ENCODE measurements at regions not wholly inside any gene's neighbourhood (a gene's known extent, or its start where the extent isn't known, plus 50 kb on each side); places are given as distances from the start of the nearest gene placed in this dataset.

- intact Hi-C loops (cut with micrococcal nuclease), result no loop called here
Observed at GRCh38 chr9:107938801-107939386, 449.3 kb upstream of the KLF4 start.

- intact Hi-C loops (cut with micrococcal nuclease), result no loop called here
Observed at GRCh38 chr9:107935931-107936330, 446.4 kb upstream of the KLF4 start.

DNA sequence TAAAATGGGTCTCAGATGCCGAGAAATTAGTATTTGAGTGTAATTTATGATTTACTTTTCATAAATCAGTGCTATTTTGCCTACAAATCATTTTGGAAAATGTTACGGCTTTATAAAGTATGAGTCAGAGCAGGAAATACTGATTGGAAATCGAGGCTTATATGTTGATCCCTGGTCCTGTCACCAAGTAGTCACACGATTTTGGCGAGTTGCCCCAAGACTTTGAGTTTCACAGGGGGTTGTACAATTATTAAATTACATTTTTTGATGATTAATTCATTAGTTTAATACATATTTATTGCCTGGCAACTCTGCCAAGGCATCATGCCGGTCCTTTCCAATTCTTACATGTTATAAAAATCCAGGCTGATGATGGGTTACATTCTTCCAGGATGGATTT lies 443.9 kb upstream of the KLF4 start:
- intact Hi-C loops (cut with micrococcal nuclease), result no loop called here

DNA sequence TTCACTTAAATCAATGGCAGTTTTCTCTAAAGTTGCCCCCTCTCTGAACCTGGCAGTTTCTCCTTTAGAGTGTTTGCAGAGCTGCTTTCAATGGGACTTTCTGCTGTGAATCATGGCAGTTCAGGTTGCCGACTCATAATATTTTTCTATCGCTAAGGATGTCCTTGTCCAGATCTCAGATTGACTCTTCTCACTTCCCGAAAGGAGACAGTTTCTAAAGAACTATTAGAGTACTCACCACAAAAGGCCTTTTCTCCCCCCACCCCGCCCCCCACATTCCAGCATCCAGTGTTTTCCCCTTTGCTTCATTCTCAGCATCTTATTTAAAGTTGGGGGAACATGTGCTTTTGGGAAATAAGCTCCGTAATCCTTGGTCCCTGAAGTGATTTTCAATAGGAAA lies 443.5 kb upstream of the KLF4 start:
- intact Hi-C loops (cut with micrococcal nuclease), result no loop called here

- intact Hi-C loops (cut with micrococcal nuclease), result no loop called here
Observed at GRCh38 chr9:107932601-107933000, 443.0 kb upstream of the KLF4 start.

- intact Hi-C loops (cut with micrococcal nuclease), result no loop called here
Observed at GRCh38 chr9:107932046-107932445, 442.5 kb upstream of the KLF4 start.

GRCh38 chr9:107931071-107931715 lies 441.6 kb upstream of the KLF4 start:
- intact Hi-C loops (cut with micrococcal nuclease), result no loop called here

DNA sequence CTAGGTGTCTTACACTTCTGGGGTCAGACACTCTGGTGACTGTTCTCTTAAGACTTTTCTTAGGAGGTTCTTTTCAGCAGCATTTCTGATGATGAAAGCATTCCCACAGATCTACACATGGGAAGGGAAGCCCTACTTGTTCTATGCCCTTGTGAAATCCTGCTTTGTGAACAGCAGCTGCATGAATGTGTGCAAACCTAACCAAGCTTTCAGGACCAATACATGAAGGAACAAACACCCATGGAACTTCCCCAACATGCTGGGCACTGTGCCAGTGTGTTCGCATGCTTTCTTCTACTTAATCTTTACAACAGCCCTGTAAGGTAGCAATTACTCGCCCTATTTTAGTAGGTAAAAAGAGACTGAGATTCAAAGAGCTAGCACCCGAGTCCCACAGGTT lies 439.9 kb upstream of the KLF4 start:
- intact Hi-C loops (cut with micrococcal nuclease), result no loop called here

GRCh38 chr9:107928701-107929371 lies 439.3 kb upstream of the KLF4 start:
- intact Hi-C loops (cut with micrococcal nuclease), result no loop called here

GRCh38 chr9:107927276-107927675 lies 437.7 kb upstream of the KLF4 start:
- intact Hi-C loops (cut with micrococcal nuclease), result no loop called here

DNA sequence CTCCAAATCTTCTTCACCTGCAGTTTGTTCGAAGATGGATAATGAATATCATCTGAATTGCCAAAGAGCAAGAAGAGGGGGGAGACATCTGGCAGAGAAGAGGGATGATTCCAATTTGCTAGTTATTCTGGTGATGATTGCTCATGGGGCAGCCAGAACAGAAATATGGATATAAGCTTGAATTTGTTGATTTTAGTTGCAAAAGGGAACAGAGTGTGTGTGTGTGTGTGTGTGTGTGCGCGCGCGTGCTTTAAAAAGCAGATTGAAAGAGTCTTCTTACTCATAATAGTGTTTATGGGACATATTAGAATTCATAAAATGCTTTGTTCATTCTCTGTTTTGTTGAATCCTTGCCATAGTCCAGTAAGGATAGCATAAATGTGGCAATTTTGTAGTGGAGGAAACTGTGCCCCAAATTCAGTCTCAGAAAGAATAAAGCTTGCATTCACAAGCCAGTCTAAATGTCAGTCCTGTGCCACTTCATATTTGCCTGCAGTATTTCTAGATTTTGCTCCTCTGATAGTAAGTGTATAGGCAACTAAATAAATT lies 436.3 kb upstream of the KLF4 start:
- intact Hi-C loops (cut with micrococcal nuclease), result no loop called here

DNA sequence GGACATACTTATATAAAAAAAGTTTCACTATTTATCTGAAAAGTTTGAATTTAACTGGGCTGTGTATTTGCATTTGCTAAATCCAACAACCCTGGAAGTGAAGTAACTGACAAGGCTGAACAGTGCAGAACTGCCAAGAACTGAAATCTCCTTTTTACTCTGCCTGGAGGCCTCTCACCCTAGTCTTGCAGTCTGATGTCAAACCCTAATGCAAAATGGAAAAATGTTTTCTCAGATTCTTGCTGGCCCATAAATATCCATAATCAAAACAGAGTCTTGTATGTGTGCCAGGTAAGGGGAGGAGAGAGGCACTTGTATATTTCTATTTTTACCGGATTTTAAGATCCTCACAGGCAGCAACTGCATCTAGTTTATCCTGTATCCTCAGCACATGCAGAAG lies 432.7 kb upstream of the KLF4 start:
- intact Hi-C loops (cut with micrococcal nuclease), result no loop called here

GRCh38 chr9:107919263-107919662 lies 429.7 kb upstream of the KLF4 start:
- intact Hi-C loops (cut with micrococcal nuclease), result no loop called here

DNA sequence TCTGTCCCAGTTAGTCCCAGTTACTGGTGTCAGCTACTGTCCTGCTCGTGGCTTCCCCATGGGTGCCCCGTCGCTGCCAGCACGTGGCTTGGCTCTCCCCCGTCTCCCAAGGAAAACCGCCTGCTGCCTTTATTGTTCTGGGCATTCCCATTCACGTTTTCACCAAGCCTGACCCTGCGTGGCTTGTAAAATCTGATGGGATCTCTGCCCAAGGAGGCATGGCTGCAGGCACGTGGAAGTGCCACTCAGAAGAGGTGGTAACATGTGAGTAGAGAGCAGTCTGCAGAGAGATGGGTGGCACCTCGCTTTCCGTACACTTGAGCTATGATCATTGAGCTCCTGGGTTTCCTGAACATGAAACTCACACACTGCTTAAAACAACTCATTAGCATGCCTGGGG lies 429.2 kb upstream of the KLF4 start:
- intact Hi-C loops (cut with micrococcal nuclease), result no loop called here

- intact Hi-C loops (cut with micrococcal nuclease), result no loop called here
Observed at GRCh38 chr9:107914151-107914550, 424.6 kb upstream of the KLF4 start.

DNA sequence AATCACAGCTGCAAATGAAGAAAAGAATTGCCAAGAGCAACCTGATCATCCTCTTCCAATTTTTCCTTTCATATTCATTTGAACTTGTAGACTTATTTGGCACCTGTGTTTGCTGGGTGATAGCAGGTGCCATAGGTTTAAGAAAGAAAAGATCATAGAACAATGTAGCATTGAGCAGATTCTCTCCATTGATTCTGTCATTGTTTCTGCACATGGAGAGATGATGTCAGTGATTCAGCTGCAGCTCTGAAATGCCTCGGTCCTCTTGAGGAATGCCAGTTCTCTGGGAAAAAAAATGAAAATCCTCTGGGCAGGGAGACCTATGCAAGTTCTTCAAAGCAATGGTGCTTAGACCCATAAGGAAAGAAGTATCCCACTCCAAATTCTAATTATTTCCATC lies 418.1 kb upstream of the KLF4 start:
- intact Hi-C loops (cut with micrococcal nuclease), result no loop called here

GRCh38 chr9:107907255-107907654 lies 417.7 kb upstream of the KLF4 start:
- intact Hi-C loops (cut with micrococcal nuclease), result no loop called here

DNA sequence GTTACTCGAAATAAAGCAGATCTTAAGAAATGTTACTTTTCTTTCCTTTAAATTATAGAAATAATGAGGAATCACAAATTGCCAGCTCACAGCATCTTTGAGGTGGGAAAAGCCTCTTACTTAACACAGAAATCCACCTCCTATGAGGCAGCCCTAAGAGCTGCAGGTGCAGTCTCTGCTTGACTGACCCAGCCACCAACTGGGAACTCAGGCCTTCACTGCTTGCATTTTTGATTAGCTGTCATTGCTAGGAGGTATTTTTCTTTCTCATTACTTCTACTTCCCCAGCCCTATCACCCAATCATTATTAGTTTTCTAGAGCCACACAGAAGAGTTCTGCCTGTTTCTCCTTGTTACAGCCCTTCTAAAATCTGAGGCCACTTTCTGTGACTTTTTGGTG lies 416.5 kb upstream of the KLF4 start:
- intact Hi-C loops (cut with micrococcal nuclease), result no loop called here

GRCh38 chr9:107905308-107906020 lies 415.9 kb upstream of the KLF4 start:
- intact Hi-C loops (cut with micrococcal nuclease), result no loop called here

GRCh38 chr9:107899961-107900330 lies 410.4 kb upstream of the KLF4 start:
- intact Hi-C loops (cut with micrococcal nuclease), result no loop called here

DNA sequence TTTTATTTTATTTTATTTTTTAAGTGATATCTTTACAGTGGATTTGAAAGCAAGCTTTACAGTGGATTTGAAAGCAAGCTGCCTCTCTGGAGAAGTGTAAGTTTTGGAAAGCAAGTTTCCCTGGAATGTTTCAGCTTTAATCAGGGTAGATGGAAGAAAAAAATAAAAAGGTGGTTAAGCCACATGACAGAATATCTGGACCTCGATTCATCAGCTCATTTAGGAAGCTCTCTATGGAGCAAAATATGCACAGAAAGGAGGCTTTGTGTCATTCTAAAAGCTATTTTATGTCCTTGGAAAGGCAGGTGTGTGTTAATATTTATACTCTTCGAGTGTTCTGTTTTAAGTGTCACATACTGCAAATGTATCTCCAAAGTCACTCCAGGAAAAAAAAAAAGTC lies 409.2 kb upstream of the KLF4 start:
- intact Hi-C loops (cut with micrococcal nuclease), result no loop called here

DNA sequence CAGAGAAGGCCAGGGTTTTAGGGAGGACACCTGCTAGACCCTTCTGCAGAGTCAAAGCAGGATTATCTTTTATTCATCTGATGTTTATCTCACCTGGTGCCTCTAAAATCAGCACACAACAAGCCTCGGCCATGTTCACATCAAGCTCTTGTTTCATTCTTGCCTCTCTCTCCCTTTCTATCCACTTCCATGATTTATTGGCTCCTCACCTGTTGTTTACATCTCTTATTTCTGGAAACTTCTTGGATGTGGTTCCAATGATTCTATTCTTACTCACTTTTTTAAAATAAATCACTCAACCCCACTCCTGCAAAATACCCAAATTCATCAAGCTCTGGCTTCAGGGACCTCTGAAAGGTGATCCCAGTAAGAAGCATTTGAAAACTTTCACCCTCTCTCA lies 407.0 kb upstream of the KLF4 start:
- intact Hi-C loops (cut with micrococcal nuclease), result no loop called here

Data from T-helper 2 cell treated with Interferon-gamma antibody and Interleukin-4, amounts not matched to agents 100 ng/mL and 5 ng/mL, for 36 hours (primary cell).